CD4-positive, CD25-positive, alpha-beta regulatory T cell (primary cell): ENCODE measurements at regions not wholly inside any gene's neighbourhood (a gene's known extent, or its start where the extent isn't known, plus 50 kb on each side); places are given as distances from the start of the nearest gene placed in this dataset.

Source experiments
- ATAC-seq, 2 donors: fragments of 150-1000 bp; cut with Tn5 transposase; one replicate each; pipeline ENCODE4 v1.10.0; 2021; ENCODE audit warnings: low read depth in 2 of 2, moderate number of reproducible peaks in 2 of 2, moderate library complexity in 1 of 2
- DNase-seq, 3 donors: peaks; one replicate each; pipeline versions ENCODE4 v3.0.0 to v3.0.0-alpha.2; 2012 to 2022; ENCODE audit warnings: mixed read lengths in 1 of 3
- H3K27ac ChIP-seq: one replicate; pipeline ENCODE4 v1.7.0; 2013; ENCODE audit warnings: mild to moderate bottlenecking, low read length; ENCODE audit not compliant: insufficient read depth, poor library complexity, severe bottlenecking
- H3K27me3 ChIP-seq: one replicate; pipeline ENCODE4 v1.7.0; 2013; ENCODE audit warnings: low read length; ENCODE audit not compliant: control insufficient read depth, insufficient read depth
- H3K36me3 ChIP-seq: one replicate; pipeline ENCODE4 v1.7.0; 2013; ENCODE audit warnings: mild to moderate bottlenecking, low read length, moderate library complexity; ENCODE audit not compliant: control insufficient read depth, insufficient read depth
- H3K4me1 ChIP-seq: 2 replicates; pipeline ENCODE4 v1.7.0; 2013; ENCODE audit warnings: mild to moderate bottlenecking, low read length; ENCODE audit not compliant: insufficient read depth, control insufficient read depth, poor library complexity, severe bottlenecking
- H3K4me3 ChIP-seq: one replicate; pipeline ENCODE4 v1.7.0; 2013; ENCODE audit warnings: low read depth, mild to moderate bottlenecking, low read length, moderate library complexity
- H3K9me3 ChIP-seq, 2 experiments: 1 replicate in 1 of 2; 2 replicates in 1 of 2; pipeline ENCODE4 v1.7.0; 2013; ENCODE audit warnings: low read length in 2 of 2, mild to moderate bottlenecking in 1 of 2, moderate library complexity in 1 of 2; ENCODE audit not compliant: control insufficient read depth in 2 of 2
- H3K27ac Mint-ChIP-seq, 3 donors: one replicate each; pipeline ENCODE4 v1.8.0; 2020 to 2022; ENCODE audit warnings: mild to moderate bottlenecking in 3 of 3, mixed read lengths in 3 of 3, moderate library complexity in 2 of 3
- H3K27me3 Mint-ChIP-seq: one replicate; pipeline ENCODE4 v1.8.0; 2022; ENCODE audit warnings: mild to moderate bottlenecking, mixed read lengths
- H3K36me3 Mint-ChIP-seq: one replicate; pipeline ENCODE4 v1.8.0; 2020; ENCODE audit warnings: mixed read lengths
- H3K4me1 Mint-ChIP-seq, 4 donors: one replicate each; pipeline ENCODE4 v1.8.0; 2020 to 2022; ENCODE audit warnings: mixed read lengths in 4 of 4, mild to moderate bottlenecking in 1 of 4
- H3K4me3 Mint-ChIP-seq, 4 donors: one replicate each; pipeline ENCODE4 v1.8.0; 2020 to 2022; ENCODE audit warnings: mild to moderate bottlenecking in 4 of 4, mixed read lengths in 4 of 4, moderate library complexity in 3 of 4
- H3K9me3 Mint-ChIP-seq, 7 donors: one replicate each; pipeline ENCODE4 v1.8.0; 2020 to 2022; ENCODE audit warnings: mixed read lengths in 7 of 7, mild to moderate bottlenecking in 3 of 7, moderate library complexity in 2 of 7

GRCh38 chr10:83476211-83476610 is 663.1 kb upstream of the GHITM start:
- Histone ChIP-seq H3K4me3 (no peak overlapping the region), H3K36me3 (no peaks in the 10 kb centered on the region), H3K9me3 (no peaks in the 10 kb centered on the region), H3K27ac (no peak overlapping the region), H3K27me3 (no peaks in the 10 kb centered on the region), H3K4me1 (no peaks in the 10 kb centered on the region)
- Mint-ChIP-seq H3K36me3 (no peaks in the 10 kb centered on the region), H3K9me3 (peaks cover 3 to 20% (median 8%) of the 10 kb centered on the region in 7 donors), H3K4me1 (no peaks in the 10 kb centered on the region), H3K27me3 (peaks cover 5% of the 10 kb centered on the region), H3K4me3 (no peak overlapping the region), H3K27ac (no peak overlapping the region)
- DNase-seq (no peak), ATAC-seq (no peak)

- H3K27me3 Mint-ChIP-seq, result no peaks in the 10 kb centered on the region
- no peaks in the 10 kb centered on the region for H3K27me3 ChIP-seq
- no peaks in the 10 kb centered on the region for H3K36me3 Mint-ChIP-seq
- no peak overlapping the region for H3K4me3 Mint-ChIP-seq
- no peak overlapping the region for H3K4me3 ChIP-seq
- ATAC-seq, result no peak
- no peak overlapping the region for H3K27ac Mint-ChIP-seq
- no peaks in the 10 kb centered on the region for H3K4me1 ChIP-seq
- H3K36me3 ChIP-seq, result no peaks in the 10 kb centered on the region
- H3K27ac ChIP-seq, result no peak overlapping the region
- no peaks in the 10 kb centered on the region for H3K4me1 Mint-ChIP-seq
- H3K9me3 Mint-ChIP-seq, result peaks cover 0 to 13% (median 3%) of the 10 kb centered on the region in 7 donors
- DNase-seq, result no peak
- no peaks in the 10 kb centered on the region for H3K9me3 ChIP-seq
These were observed 650.1 kb upstream of the GHITM start for GRCh38 chr10:83489161-83489560.

- Mint-ChIP-seq H3K36me3 (no peaks in the 10 kb centered on the region), H3K4me1 (no peaks in the 10 kb centered on the region), H3K27ac (peak overlapping the region in 1 of 3 donors; percentile 14), H3K4me3 (no peak overlapping the region), H3K9me3 (peaks cover 0 to 10% (median 5%) of the 10 kb centered on the region in 7 donors), H3K27me3 (no peaks in the 10 kb centered on the region)
- Histone ChIP-seq H3K4me3 (no peak overlapping the region), H3K27me3 (no peaks in the 10 kb centered on the region), H3K27ac (no peak overlapping the region), H3K36me3 (no peaks in the 10 kb centered on the region), H3K4me1 (no peaks in the 10 kb centered on the region), H3K9me3 (no peaks in the 10 kb centered on the region)
- DNase-seq (no peak), ATAC-seq (no peak)
These were observed 647.3 kb upstream of the GHITM start for GRCh38 chr10:83492004-83492403.

GRCh38 chr10:83512681-83513080 is 626.6 kb upstream of the GHITM start:
- no peak overlapping the region for H3K27ac Mint-ChIP-seq
- Histone ChIP-seq H3K4me1 (no peaks in the 10 kb centered on the region), H3K27ac (no peak overlapping the region), H3K9me3 (no peaks in the 10 kb centered on the region), H3K4me3 (no peak overlapping the region), H3K27me3 (no peaks in the 10 kb centered on the region), H3K36me3 (no peaks in the 10 kb centered on the region)
- H3K27me3 Mint-ChIP-seq, result no peaks in the 10 kb centered on the region
- peaks cover 2 to 10% (median 6%) of the 10 kb centered on the region in 7 donors for H3K9me3 Mint-ChIP-seq
- no peak for ATAC-seq
- no peaks in the 10 kb centered on the region for H3K36me3 Mint-ChIP-seq
- H3K4me1 Mint-ChIP-seq, result no peaks in the 10 kb centered on the region
- DNase-seq, result no peak
- H3K4me3 Mint-ChIP-seq, result no peak overlapping the region

DNA sequence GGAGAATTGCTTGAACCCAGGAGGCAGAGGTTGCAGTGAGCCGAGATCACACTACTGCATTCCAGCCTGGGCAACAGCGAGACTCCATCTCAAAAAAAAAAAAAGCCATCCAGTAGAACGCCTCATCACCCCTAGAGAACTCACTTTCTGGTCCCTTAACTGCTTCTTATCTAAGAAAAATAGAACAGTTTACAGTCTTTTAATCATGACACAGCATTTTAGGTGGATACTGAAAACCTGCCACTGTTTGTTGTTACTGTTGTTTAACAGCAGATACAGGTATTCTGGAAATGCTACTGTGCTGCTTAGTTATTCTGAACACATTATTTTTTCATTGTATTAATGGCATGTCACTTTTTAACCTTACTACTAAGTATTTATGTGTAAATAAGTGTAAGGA is 624.3 kb upstream of the GHITM start:
- Histone ChIP-seq H3K27ac (no peak overlapping the region), H3K9me3 (no peaks in the 10 kb centered on the region), H3K4me1 (no peaks in the 10 kb centered on the region), H3K4me3 (no peak overlapping the region), H3K27me3 (no peaks in the 10 kb centered on the region), H3K36me3 (no peaks in the 10 kb centered on the region)
- Mint-ChIP-seq H3K27me3 (no peaks in the 10 kb centered on the region), H3K4me1 (no peaks in the 10 kb centered on the region), H3K4me3 (no peak overlapping the region), H3K27ac (no peak overlapping the region), H3K9me3 (peaks cover 3 to 9% (median 5%) of the 10 kb centered on the region in 7 donors), H3K36me3 (no peaks in the 10 kb centered on the region)
- DNase-seq, result no peak
- no peak for ATAC-seq

- Histone ChIP-seq H3K27ac (no peak overlapping the region), H3K27me3 (no peaks in the 10 kb centered on the region), H3K36me3 (no peaks in the 10 kb centered on the region), H3K4me1 (no peaks in the 10 kb centered on the region), H3K9me3 (no peaks in the 10 kb centered on the region), H3K4me3 (no peak overlapping the region)
- DNase-seq (no peak), ATAC-seq (no peak)
- Mint-ChIP-seq H3K9me3 (peaks cover 1 to 9% (median 5%) of the 10 kb centered on the region in 7 donors), H3K27me3 (no peaks in the 10 kb centered on the region), H3K4me3 (no peak overlapping the region), H3K27ac (no peak overlapping the region), H3K36me3 (no peaks in the 10 kb centered on the region), H3K4me1 (no peaks in the 10 kb centered on the region)
These were observed 622.5 kb upstream of the GHITM start for GRCh38 chr10:83516788-83517187.

DNA sequence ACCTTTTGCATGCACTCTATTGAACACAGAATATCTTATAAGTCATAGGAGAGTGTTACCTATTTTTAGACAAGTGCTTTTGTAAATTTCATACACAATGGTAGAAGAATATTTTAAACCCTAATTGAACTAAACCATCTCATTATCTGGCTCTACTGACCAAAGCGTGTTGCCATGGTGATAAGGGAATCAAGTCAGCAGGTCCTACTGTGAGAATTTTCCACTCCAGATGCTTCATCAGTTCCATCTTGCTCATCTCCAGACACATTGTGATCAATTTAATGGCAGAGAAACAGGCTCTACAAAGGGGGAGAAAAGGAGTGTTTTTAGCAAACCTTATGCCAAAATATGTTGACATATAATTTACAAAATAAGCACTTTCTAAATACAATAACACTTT is 621.9 kb upstream of the GHITM start:
- Histone ChIP-seq H3K9me3 (no peaks in the 10 kb centered on the region), H3K4me1 (no peaks in the 10 kb centered on the region), H3K36me3 (no peaks in the 10 kb centered on the region), H3K27ac (no peak overlapping the region), H3K4me3 (no peak overlapping the region), H3K27me3 (no peaks in the 10 kb centered on the region)
- H3K9me3 Mint-ChIP-seq, result peaks cover 1 to 11% (median 5%) of the 10 kb centered on the region in 7 donors
- DNase-seq (no peak), ATAC-seq (no peak)
- H3K27ac Mint-ChIP-seq, result no peak overlapping the region
- H3K27me3 Mint-ChIP-seq, result no peaks in the 10 kb centered on the region
- no peaks in the 10 kb centered on the region for H3K4me1 Mint-ChIP-seq
- H3K4me3 Mint-ChIP-seq, result no peak overlapping the region
- H3K36me3 Mint-ChIP-seq, result no peaks in the 10 kb centered on the region

DNA sequence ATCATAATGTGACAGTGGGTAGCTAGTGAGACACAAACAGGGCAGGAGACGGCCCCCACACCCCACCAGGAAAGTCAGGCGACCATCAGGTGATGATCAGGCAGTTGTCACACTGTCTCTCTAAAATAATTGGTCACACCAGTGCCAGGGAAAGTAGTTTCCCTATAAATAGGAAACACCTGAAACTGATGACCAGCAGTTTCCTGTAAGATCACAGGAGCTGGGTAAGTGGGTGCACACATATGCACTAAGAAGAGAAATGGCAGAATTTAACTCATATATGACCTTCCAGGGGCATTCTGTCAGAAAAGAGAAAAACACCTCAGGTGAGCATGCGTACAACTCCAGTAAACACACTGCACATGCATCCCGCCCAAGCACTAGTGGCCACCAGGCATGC is 620.5 kb upstream of the GHITM start:
- ATAC-seq, result no peak
- Mint-ChIP-seq H3K4me1 (no peaks in the 10 kb centered on the region), H3K4me3 (no peak overlapping the region), H3K36me3 (no peaks in the 10 kb centered on the region), H3K27me3 (no peaks in the 10 kb centered on the region), H3K27ac (no peak overlapping the region), H3K9me3 (peaks cover 0 to 11% (median 4%) of the 10 kb centered on the region in 7 donors)
- DNase-seq, result no peak
- no peaks in the 10 kb centered on the region for H3K4me1 ChIP-seq
- H3K36me3 ChIP-seq, result no peaks in the 10 kb centered on the region
- no peak overlapping the region for H3K27ac ChIP-seq
- no peak overlapping the region for H3K4me3 ChIP-seq
- no peaks in the 10 kb centered on the region for H3K27me3 ChIP-seq
- no peaks in the 10 kb centered on the region for H3K9me3 ChIP-seq
